H9 (cell line): ENCODE measurements at regions not wholly inside any gene's neighbourhood (a gene's known extent, or its start where the extent isn't known, plus 50 kb on each side); places are given as distances from the start of the nearest gene placed in this dataset.

ENCODE experiments used
- DNase-seq: peaks from one replicate; pipeline ENCODE4 v3.0.0-alpha.2; 2017
- H2AFZ ChIP-seq: one replicate; pipeline ENCODE4 v1.6.1; 2013; ENCODE audit warnings: mild to moderate bottlenecking, low read length, control low read depth, moderate library complexity
- H2AK5ac ChIP-seq: 2 replicates; pipeline ENCODE4 v1.6.1; 2013; ENCODE audit warnings: low read length, control low read depth, mixed read lengths; ENCODE audit not compliant: insufficient read length
- H2BK120ac ChIP-seq: one replicate; pipeline ENCODE4 v1.6.1; 2013; ENCODE audit warnings: low read depth, mild to moderate bottlenecking, low read length, control low read depth, inconsistent platforms; ENCODE audit not compliant: poor library complexity, severe bottlenecking
- H2BK12ac ChIP-seq: 2 replicates; pipeline ENCODE4 v1.6.1; 2013; ENCODE audit warnings: low read length, control low read depth, mixed read lengths, low read depth; ENCODE audit not compliant: insufficient read length
- H2BK15ac ChIP-seq: 2 replicates; pipeline ENCODE4 v1.6.1; 2013; ENCODE audit warnings: low read depth, low read length, control low read depth
- H2BK20ac ChIP-seq: one replicate; pipeline ENCODE4 v1.6.1; 2013; ENCODE audit warnings: low read depth, mild to moderate bottlenecking, low read length, control low read depth, inconsistent platforms; ENCODE audit not compliant: poor library complexity, severe bottlenecking
- H2BK5ac ChIP-seq: 2 replicates; pipeline ENCODE4 v1.6.1; 2013; ENCODE audit warnings: low read length, control low read depth, mixed read lengths; ENCODE audit not compliant: insufficient read length
- H3K14ac ChIP-seq: 2 replicates; pipeline ENCODE4 v1.6.1; 2013; ENCODE audit warnings: low read length, control low read depth; ENCODE audit not compliant: insufficient read depth
- H3K18ac ChIP-seq: 2 replicates; pipeline ENCODE4 v1.6.1; 2013; ENCODE audit warnings: low read depth, mild to moderate bottlenecking, mixed read lengths, low read length, control low read depth; ENCODE audit not compliant: insufficient read length
- H3K23ac ChIP-seq: 2 replicates; pipeline ENCODE4 v1.6.1; 2013; ENCODE audit warnings: low read length, control low read depth, mixed read lengths, low read depth; ENCODE audit not compliant: insufficient read length
- H3K23me2 ChIP-seq: 2 replicates; pipeline ENCODE4 v1.6.1; 2013; ENCODE audit warnings: low read depth, mild to moderate bottlenecking, mixed read lengths, low read length, control low read depth; ENCODE audit not compliant: insufficient read length, poor library complexity, severe bottlenecking
- H3K27ac ChIP-seq: 2 replicates; pipeline ENCODE4 v1.5.1; 2013; ENCODE audit warnings: low read length, control low read depth, mixed read lengths, low read depth; ENCODE audit not compliant: insufficient read length
- H3K27me3 ChIP-seq: 2 replicates; pipeline ENCODE4 v1.6.1; 2013; ENCODE audit warnings: low read length, control low read depth, inconsistent platforms; ENCODE audit not compliant: insufficient read depth
- H3K4ac ChIP-seq: 2 replicates; pipeline ENCODE4 v1.6.1; 2013; ENCODE audit warnings: low read depth, mild to moderate bottlenecking, control low read depth, inconsistent platforms, low read length, moderate library complexity
- H3K4me1 ChIP-seq: 2 replicates; pipeline ENCODE4 v1.6.1; 2013; ENCODE audit warnings: low read length, control low read depth, inconsistent platforms; ENCODE audit not compliant: insufficient read depth
- H3K4me2 ChIP-seq: 2 replicates; pipeline ENCODE4 v1.6.1; 2013; ENCODE audit warnings: low read length, control low read depth, mixed read lengths; ENCODE audit not compliant: insufficient read length, insufficient read depth
- H3K56ac ChIP-seq: 2 replicates; pipeline ENCODE4 v1.6.1; 2013; ENCODE audit warnings: low read depth, mild to moderate bottlenecking, mixed read lengths, low read length, control low read depth; ENCODE audit not compliant: insufficient read length
- H3K79me1 ChIP-seq: 2 replicates; pipeline ENCODE4 v1.6.1; 2013; ENCODE audit warnings: low read depth, mild to moderate bottlenecking, moderate library complexity, low read length, control low read depth, inconsistent platforms; ENCODE audit not compliant: insufficient read depth, poor library complexity, severe bottlenecking
- H3K79me2 ChIP-seq: 2 replicates; pipeline ENCODE4 v1.6.1; 2013; ENCODE audit warnings: low read length, control low read depth, inconsistent platforms; ENCODE audit not compliant: insufficient read depth
- H3K9ac ChIP-seq: 2 replicates; pipeline ENCODE4 v1.6.1; 2013; ENCODE audit warnings: low read length, control low read depth, mixed read lengths; ENCODE audit not compliant: insufficient read length; ENCODE audit errors: extremely low read depth
- H3K9me3 ChIP-seq: one replicate; pipeline ENCODE4 v1.6.1; 2013; ENCODE audit warnings: low read depth, low read length, inconsistent platforms; ENCODE audit not compliant: control insufficient read depth
- H3T11ph ChIP-seq: one replicate; pipeline ENCODE4 v1.6.1; 2013; ENCODE audit warnings: mild to moderate bottlenecking, low read length, control low read depth, inconsistent platforms
- H4K20me1 ChIP-seq: one replicate; pipeline ENCODE4 v1.6.1; 2013; ENCODE audit not compliant: control insufficient read depth, insufficient read length, insufficient read depth
- H4K5ac ChIP-seq: 2 replicates; pipeline ENCODE4 v1.6.1; 2013; ENCODE audit warnings: low read depth, mild to moderate bottlenecking, mixed read lengths, low read length, control low read depth; ENCODE audit not compliant: insufficient read length
- H4K8ac ChIP-seq: replicated peaks from 2 replicates; pipeline ENCODE4 v1.6.1; 2013; ENCODE audit warnings: low read length, control low read depth, mixed read lengths, low read depth; ENCODE audit not compliant: insufficient read length
- H4K91ac ChIP-seq: 2 replicates; pipeline ENCODE4 v1.6.1; 2013; ENCODE audit warnings: low read depth, mild to moderate bottlenecking, moderate library complexity, mixed read lengths, low read length, control low read depth; ENCODE audit not compliant: insufficient read length
- H3K27ac Mint-ChIP-seq, 3 experiments: 2 replicates in 2 of 3; 3 replicates in 1 of 3; pipeline ENCODE4 v1.8.0; 2020 to 2021; ENCODE audit warnings: mixed read lengths in 3 of 3, mild to moderate bottlenecking in 1 of 3, moderate library complexity in 1 of 3
- H3K27me3 Mint-ChIP-seq: 2 replicates; pipeline ENCODE4 v1.8.0; 2021; ENCODE audit warnings: low read depth, mild to moderate bottlenecking, moderate library complexity, mixed read lengths
- H3K36me3 Mint-ChIP-seq, 3 experiments: 2 replicates in 2 of 3; 3 replicates in 1 of 3; pipeline ENCODE4 v1.8.0; 2020 to 2021; ENCODE audit warnings: low read depth in 3 of 3, mixed read lengths in 3 of 3; ENCODE audit not compliant: insufficient read depth in 1 of 3
- H3K4me1 Mint-ChIP-seq, 2 experiments: 2 replicates each; pipeline ENCODE4 v1.8.0; 2020; ENCODE audit warnings: mixed read lengths in 2 of 2
- H3K4me3 Mint-ChIP-seq, 2 experiments: 2 replicates in 1 of 2; 3 replicates in 1 of 2; pipeline ENCODE4 v1.8.0; 2020 to 2021; ENCODE audit warnings: mild to moderate bottlenecking in 2 of 2, mixed read lengths in 2 of 2, moderate library complexity in 1 of 2
- H3K9me3 Mint-ChIP-seq, 2 experiments: 2 replicates in 1 of 2; 3 replicates in 1 of 2; pipeline ENCODE4 v1.8.0; 2020; ENCODE audit warnings: mild to moderate bottlenecking in 2 of 2, mixed read lengths in 2 of 2, moderate library complexity in 1 of 2
- WGBS: extraction: QIAGEN DNeasy Blood & Tissue Kit; methylation state at CpG from one replicate; pipeline ENCODE4 v1.1.7; 2013; ENCODE audit warnings: missing lambda C conversion rate, low lambda C conversion rate, mixed read lengths; ENCODE audit not compliant: insufficient read length; ENCODE audit errors: extremely low coverage; 5-methylcytosine and 5-hydroxymethylcytosine counted together
- TF ChIP-seq, protein P1 (sequence below): fragments of 200-600 bp; sonication (generic); conservative IDR thresholded peaks from 3 replicates; pipeline ENCODE4 v1.8.0; 2021; ENCODE audit warnings: antibody characterized with exemption, mild to moderate bottlenecking

- Histone ChIP-seq H3K9me3 (no peaks in the 10 kb centered on the region), H4K5ac (no peak overlapping the region), H3K18ac (no peak overlapping the region), H3K79me2 (no peaks in the 10 kb centered on the region), H3K4me2 (no peak overlapping the region), H2BK20ac (no peak overlapping the region), H4K91ac (no peak overlapping the region), H3K27me3 (no peaks in the 10 kb centered on the region), H3T11ph (no peak overlapping the region), H3K23me2 (no peaks in the 10 kb centered on the region), H2BK120ac (no peak overlapping the region), H2AK5ac (no peak overlapping the region), H4K8ac (no peak overlapping the region), H3K56ac (no peak overlapping the region), H2BK15ac (no peak overlapping the region), H3K27ac (no peak overlapping the region), H3K4me1 (no peaks in the 10 kb centered on the region; the same call in 1 of the 2 replicates), H2BK5ac (no peak overlapping the region), H3K4ac (no peak overlapping the region), H4K20me1 (no peaks in the 10 kb centered on the region), H2BK12ac (no peak overlapping the region), H3K14ac (no peak overlapping the region), H2AFZ (no peak overlapping the region), H3K9ac (no peak overlapping the region), H3K79me1 (no peaks in the 10 kb centered on the region), H3K23ac (no peak overlapping the region)
- peaks cover 12 to 19% of the 10 kb centered on the region in 2 experiments for H3K4me1 Mint-ChIP-seq
- peaks cover 0 to 4% (median 0%) of the 10 kb centered on the region in 3 experiments; a peak in 1 of 7 replicates for H3K36me3 Mint-ChIP-seq
- DNase-seq: no peak
- no peaks in the 10 kb centered on the region for H3K27me3 Mint-ChIP-seq
- TF ChIP-seq, protein P1, sequence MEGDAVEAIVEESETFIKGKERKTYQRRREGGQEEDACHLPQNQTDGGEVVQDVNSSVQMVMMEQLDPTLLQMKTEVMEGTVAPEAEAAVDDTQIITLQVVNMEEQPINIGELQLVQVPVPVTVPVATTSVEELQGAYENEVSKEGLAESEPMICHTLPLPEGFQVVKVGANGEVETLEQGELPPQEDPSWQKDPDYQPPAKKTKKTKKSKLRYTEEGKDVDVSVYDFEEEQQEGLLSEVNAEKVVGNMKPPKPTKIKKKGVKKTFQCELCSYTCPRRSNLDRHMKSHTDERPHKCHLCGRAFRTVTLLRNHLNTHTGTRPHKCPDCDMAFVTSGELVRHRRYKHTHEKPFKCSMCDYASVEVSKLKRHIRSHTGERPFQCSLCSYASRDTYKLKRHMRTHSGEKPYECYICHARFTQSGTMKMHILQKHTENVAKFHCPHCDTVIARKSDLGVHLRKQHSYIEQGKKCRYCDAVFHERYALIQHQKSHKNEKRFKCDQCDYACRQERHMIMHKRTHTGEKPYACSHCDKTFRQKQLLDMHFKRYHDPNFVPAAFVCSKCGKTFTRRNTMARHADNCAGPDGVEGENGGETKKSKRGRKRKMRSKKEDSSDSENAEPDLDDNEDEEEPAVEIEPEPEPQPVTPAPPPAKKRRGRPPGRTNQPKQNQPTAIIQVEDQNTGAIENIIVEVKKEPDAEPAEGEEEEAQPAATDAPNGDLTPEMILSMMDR: peak; percentile 47; the same call in 2 of the 3 replicates
- no peaks in the 10 kb centered on the region; a peak in 1 of 5 replicates for H3K9me3 Mint-ChIP-seq
- H3K27ac Mint-ChIP-seq: no peak overlapping the region
- no peak overlapping the region for H3K4me3 Mint-ChIP-seq
- WGBS: no CpG with 5 or more reads among the region's 1 CpG
These were observed 170.3 kb downstream of the MOBP start for GRCh38 chr3:39637807-39638206.
